NCI-H2081 treated with DMSO at 0.1 percent for 48 hours (cell line): ENCODE measurements at regions not wholly inside any gene's neighbourhood (a gene's known extent, or its start where the extent isn't known, plus 50 kb on each side); places are given as distances from the start of the nearest gene placed in this dataset.
"Not testable (repeated sequence)": the region's sequence is repeated elsewhere in the genome, so short reads cannot be mapped to it uniquely, and the experiment has no call there.

Source experiments
- DNase-seq: peaks from one replicate; lab custom pipeline; 2025; lab: John Stamatoyannopoulos, UW

DNA sequence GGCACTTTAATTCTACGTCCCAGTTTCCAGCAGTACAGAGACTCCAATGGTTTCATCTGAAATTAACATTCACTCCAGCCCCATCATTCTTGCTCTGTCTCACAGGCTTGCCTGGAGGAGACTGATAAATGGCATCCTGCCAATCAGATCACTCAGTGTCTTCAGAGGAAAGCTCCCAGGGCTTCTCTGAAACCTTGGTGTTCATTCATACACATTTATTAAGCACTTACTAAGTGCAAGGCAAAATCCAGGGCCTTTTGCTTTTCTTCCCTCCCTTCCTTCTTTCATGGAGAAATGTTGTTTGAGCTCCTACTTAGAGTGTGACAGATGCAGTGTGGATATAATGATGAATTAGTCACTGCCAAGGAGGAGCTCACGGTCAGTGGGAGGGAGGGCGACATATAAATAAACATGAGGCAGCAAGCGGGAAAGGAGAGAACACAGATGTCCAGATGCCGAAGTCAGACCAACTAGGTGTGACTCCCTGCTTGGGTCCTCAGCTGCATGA lies 106.7 kb upstream of the DTNBP1 start:
- no peak for DNase-seq

DNA sequence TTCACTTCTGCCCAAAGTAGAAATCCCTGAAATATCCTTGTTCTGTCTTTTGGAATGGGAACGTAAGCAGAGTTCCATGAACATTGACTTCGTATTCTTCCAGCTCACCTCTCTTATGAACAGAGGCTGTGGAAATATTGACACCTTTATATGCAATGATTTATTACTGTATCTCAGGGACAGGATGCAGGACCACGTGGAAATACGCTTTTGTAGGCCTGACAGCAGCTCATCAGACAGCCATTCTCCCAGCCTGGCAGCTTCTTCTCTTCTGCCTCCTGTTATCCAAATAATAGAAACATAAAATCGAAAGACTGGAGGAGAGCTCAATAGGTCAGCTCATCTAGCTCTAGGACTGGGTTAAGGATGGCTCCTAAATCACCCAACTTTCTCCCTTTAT lies 106.2 kb upstream of the DTNBP1 start:
- DNase-seq, result no peak

DNA sequence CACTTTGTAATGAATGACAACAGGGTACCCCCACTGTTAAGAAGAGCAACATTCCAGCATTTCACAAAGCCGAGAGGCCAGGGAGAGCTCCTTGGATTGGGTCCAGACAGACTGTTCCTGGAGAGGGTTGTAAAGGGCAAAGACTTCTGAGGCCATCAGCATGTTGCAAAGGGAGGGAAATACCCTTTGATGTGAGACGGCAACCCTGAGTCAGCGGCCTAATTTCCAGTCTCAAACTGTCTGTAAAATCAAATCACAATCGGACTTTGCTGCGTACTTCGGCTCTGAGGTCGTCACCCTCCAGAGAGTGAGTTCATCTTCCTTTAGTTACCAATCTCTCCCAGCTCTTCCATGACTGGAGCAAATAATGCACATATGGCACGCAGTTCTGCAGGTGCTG lies 101.0 kb upstream of the DTNBP1 start:
- no peak for DNase-seq

- DNase-seq, result no peak
Observed at GRCh38 chr6:15763364-15763763, 100.5 kb upstream of the DTNBP1 start.

GRCh38 chr6:15761045-15761502 lies 98.2 kb upstream of the DTNBP1 start:
- DNase-seq, result no peak

GRCh38 chr6:15758631-15759215 lies 95.9 kb upstream of the DTNBP1 start:
- no peak for DNase-seq

DNA sequence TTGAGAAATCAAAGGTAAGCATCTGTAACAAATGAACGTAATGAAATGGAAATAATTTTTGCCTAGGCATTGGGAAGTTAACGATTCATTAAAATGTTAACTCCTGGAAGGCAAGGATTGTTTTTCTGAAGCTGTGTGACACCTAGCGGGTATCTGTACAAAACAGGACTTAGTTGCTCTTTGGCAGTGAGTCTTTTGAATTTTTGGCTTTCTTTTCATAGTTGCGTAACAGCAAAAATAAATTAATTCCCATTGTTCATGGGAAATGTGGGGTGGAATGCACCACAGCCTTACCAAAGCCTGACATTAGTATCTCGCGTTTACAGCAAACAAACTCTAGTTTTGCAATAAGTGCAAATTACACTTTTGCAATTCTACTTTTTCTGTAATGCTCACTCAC lies 92.7 kb upstream of the DTNBP1 start:
- no peak for DNase-seq

GRCh38 chr6:15754706-15755079 lies 91.9 kb upstream of the DTNBP1 start:
- DNase-seq, result no peak

GRCh38 chr6:15754035-15754705 lies 91.3 kb upstream of the DTNBP1 start:
- DNase-seq, result no peak

DNA sequence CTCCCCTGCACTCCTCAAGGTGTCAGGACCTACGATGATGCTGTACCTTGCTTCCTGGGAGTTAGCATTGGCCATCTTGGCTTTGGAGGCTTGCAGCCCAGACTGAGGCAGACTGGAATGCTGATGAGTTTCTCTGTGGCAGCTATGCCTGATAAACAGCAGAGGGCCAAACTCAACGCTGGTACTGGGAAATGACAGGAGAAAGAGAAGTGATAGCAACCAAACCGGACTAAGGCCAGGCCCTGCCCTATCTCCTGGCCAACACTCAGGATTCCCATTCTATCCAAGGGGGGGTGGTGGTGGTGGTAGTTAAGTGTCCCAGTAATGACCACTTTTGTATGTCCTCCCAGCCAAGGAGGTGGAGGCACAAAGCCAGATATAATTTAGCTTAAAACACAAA lies 90.0 kb upstream of the DTNBP1 start:
- DNase-seq, result no peak

DNA sequence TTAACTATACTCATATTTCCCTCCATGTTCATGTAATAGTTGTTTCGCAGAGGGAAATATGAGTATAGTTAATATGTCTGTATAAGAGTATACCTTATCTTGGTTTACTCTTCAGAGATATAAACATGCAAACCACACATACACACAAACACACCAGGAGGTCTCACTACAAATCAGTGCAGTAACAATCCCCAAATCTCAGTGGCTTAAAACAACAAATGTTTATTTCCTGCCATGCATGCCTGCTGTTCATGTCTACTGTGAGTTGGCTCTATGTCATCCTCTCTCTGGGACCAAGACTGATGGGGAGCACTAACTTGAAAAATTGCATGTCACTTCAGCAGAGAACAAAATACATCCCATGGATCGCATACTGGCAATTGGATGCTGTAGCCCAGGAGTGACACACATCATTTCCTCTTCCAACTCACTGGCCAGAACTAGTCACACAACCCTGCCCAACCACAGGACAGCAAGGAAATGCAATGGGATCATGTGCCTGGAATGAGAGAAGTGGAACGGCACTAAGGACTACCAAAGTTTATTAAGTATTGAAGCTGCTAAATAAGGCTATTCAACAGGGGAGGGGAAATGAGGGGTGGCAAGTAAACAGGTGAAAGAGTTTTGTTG lies 89.0 kb upstream of the DTNBP1 start:
- no peak for DNase-seq

DNA sequence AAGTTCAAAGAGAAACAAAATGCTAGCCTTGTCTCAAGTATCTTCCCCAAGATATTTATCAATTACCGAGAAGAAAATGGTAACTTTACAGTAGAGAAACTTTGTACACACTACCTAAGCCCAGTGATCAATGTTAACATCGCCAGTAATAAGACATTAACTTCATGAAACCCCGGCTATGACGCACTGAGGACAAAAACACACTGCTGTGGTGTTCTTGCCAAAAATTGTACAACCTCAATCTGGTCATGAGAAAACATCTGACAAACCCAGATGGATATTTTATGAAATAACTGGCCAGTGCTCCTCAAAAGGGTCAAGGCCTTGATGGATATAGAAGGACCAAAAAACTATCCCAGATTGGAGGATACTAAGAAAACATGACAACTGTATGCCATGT lies 85.5 kb upstream of the DTNBP1 start:
- no peak for DNase-seq

DNA sequence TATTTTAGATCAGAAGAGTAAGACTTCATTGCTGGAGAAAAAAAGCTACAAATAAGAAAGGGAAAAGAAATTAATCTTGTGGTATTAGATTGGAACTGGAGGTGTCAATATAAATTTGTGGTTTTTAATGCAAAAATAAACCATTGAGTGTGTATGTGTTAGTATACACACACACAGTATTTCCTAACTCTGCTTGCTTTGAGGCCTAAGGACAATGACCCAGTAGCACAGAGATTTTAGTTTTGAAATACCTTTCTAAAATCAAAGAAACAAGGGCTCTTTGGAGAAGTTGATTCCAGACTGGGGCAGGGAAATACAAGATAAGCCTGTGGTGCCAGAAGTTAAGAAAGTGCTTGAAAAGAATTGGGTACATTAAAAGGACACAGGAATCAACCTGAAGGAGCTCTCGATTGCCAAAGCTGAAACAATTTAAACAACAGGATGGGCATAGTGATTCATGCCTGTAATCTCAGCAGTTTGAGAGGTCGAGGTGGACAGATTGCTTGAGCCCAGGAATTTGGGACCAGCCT lies 84.6 kb upstream of the DTNBP1 start:
- DNase-seq, result no peak

DNA sequence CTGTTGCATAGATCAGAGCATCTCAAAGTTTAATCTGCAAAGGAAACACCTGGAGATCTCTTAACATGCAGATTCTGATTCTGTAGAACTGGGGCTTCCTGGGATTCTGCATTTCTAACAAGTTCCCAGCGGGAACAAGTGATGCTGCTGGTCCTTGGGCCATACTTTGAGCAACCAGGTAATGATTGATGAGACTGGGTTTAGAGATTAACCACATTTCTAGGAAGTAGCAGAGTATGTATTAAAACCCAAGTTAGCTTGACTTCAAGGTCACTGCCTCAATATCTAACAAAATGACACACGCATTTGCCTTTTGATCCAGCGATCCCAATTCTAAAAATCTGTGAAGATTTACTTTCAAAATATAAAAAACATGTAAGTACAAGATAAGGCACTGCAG lies 83.0 kb upstream of the DTNBP1 start:
- no peak for DNase-seq

DNA sequence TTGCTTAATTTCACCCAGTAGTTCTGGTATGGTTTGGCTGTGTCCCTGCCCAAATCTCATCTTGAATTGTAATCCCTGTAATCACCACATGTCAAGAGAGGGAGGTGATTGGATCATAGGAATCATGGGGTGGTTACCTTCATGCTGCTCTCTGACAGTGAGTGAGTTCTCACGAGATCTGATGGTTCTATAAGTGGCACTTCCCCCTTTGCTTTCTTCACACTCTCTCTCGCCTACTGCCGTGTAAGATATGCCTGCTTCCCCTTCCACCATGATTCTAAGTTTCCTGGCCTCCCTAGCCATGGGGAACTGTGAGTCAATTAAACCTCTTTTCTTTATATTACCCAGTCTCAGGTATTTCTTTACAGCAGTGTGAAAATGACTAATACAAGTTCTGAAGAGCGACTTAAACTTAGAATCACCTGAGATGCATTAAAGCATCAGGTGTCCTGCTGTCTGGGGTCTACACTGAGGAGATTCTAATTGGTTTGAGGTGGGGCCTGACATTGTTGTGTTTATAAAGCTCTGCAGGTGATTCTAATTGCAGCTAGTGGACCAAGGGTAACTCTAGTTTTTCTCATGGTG lies 82.1 kb upstream of the DTNBP1 start:
- no peak for DNase-seq

DNA sequence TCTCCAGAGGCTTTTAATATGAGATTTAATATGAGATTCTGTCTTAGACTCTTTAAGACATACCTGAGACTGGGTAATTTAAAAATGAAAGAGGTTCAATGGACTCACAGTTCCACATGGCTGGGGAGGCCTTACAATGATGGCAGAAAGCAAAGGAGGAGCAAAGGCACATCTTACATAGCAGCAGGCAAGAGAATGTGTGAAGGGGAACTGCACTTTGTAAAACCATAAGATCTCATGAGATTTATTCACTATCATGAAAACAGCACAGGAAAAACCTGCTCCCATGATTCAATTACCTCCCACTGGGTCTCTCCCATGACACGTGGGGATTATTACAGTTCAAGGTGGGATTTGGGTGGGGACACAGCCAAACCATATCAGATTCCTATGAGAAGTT lies 79.2 kb upstream of the DTNBP1 start:
- not testable (repeated sequence) for DNase-seq

GRCh38 chr6:15741405-15741804 lies 78.6 kb upstream of the DTNBP1 start:
- DNase-seq, result no peak

DNA sequence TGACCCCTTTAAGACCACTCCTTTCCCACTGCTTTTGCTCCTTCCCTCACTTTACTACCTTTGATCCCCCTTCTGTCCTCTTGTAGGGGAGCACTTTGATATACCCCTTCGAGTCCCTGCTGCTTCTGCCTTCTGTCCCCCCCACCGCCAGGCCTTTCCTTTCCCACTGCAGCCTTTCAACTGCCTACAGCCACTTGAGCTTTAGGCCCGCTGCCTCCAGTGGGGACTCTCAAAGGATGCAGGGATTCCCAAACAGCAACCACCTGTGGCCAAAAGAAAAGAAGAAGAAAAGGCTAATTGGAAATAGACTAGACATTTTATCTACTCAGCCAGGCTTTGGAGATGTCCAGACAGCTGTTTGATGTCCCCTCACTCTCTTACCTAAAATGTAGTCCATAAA lies 77.0 kb upstream of the DTNBP1 start:
- no peak for DNase-seq

DNA sequence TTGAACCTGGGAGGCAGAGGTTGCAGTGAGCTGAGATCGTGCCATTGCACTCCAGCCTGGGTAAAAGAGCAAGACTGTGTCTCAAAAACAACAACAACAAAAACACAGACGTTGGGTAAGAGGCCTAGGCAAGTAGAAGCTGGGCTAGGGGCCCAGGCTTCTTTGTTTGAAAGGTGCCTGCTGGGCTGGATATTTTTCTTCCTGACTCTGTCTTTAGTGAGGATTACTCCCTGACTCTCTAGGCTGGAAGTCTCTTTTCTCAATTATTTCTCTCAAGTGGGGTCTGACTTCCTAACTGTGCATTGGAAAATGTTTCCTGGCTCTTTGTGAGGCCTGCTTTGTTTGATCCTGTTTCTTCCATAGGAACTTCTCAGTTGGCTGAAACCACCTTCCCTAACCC lies 76.5 kb upstream of the DTNBP1 start:
- DNase-seq, result no peak

GRCh38 chr6:15738195-15738594 lies 75.4 kb upstream of the DTNBP1 start:
- DNase-seq, result not testable (repeated sequence)

GRCh38 chr6:15736297-15736696 lies 73.5 kb upstream of the DTNBP1 start:
- no peak for DNase-seq

DNA sequence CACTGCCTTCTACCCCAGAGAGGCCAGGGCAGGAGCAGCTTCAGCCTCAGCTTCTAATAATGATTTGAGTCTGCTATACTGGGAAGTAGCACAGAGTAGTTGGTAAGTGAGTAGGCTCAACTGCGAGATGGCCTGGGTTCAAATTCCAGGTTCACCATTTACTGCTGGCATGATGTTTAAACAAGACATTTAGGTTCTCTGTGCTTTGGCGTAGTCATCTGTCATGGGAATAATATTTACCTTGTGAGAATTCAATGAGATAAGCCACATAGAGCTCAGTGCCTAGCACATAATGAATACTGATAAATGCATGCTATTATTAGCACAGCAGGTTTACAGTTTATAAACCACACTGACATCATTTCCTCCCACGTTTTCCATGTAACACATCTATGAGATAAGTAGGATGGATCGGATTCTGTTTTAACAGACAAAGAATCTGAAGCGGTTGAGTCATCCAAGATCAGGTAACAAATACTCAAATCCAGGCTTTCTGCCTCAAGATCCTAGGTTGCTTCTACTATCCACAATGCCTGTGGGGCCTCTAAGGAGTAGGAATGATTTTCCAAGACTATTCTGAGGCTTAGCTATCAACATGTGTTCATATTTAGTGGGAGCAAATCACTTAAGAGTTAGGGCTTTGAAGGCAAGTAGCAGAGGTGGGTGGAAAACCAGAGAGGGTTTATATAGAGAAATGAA lies 72.9 kb upstream of the DTNBP1 start:
- peak; percentile 12 for DNase-seq
